Calu3 (cell line): ENCODE measurements at regions not wholly inside any gene's neighbourhood (a gene's known extent, or its start where the extent isn't known, plus 50 kb on each side); places are given as distances from the start of the nearest gene placed in this dataset.
"Not testable (repeated sequence)": the region's sequence is repeated elsewhere in the genome, so short reads cannot be mapped to it uniquely, and the experiment has no call there.

Source experiments
- BruUV-seq: library from RNA; stranded (reverse); fragments of 400-500 nt; replicated peaks from 2 replicates; lab custom pipeline; 2021; lab: Mats Ljungman, UMichigan
- CTCF ChIA-PET: fragments of 300-600 bp; sonication (Branson Sonifier 250); formaldehyde crosslinking; loops from one replicate; lab custom pipeline; 2022; ENCODE audit warnings: antibody characterized with exemption; lab: Charles Lee
- DNase-seq: peaks from one replicate; pipeline ENCODE4 v3.0.0; 2022
- H3K27ac Mint-ChIP-seq: one replicate; pipeline ENCODE4 v1.8.0; 2022; ENCODE audit warnings: mixed read lengths; ENCODE audit not compliant: unreplicated experiment
- H3K27me3 Mint-ChIP-seq: one replicate; pipeline ENCODE4 v1.8.0; 2022; ENCODE audit warnings: mixed read lengths; ENCODE audit not compliant: unreplicated experiment
- H3K36me3 Mint-ChIP-seq: one replicate; pipeline ENCODE4 v1.8.0; 2022; ENCODE audit warnings: mild to moderate bottlenecking, moderate library complexity, mixed read lengths; ENCODE audit not compliant: insufficient read depth, unreplicated experiment
- H3K4me1 Mint-ChIP-seq: one replicate; pipeline ENCODE4 v1.8.0; 2022; ENCODE audit warnings: mild to moderate bottlenecking, low read depth, mixed read lengths; ENCODE audit not compliant: unreplicated experiment
- H3K4me3 Mint-ChIP-seq: one replicate; pipeline ENCODE4 v1.8.0; 2022; ENCODE audit warnings: mild to moderate bottlenecking, low read depth, moderate library complexity, mixed read lengths; ENCODE audit not compliant: unreplicated experiment
- H3K9me3 Mint-ChIP-seq: one replicate; pipeline ENCODE4 v1.8.0; 2022; ENCODE audit warnings: low read depth, mixed read lengths; ENCODE audit not compliant: unreplicated experiment
- intact Hi-C: fragments of 100-400 bp; cut with micrococcal nuclease; formaldehyde crosslinking; loops from one replicate; pipeline ENCODE4 v1.10.0; 2022; ENCODE audit not compliant: unreplicated experiment

DNA sequence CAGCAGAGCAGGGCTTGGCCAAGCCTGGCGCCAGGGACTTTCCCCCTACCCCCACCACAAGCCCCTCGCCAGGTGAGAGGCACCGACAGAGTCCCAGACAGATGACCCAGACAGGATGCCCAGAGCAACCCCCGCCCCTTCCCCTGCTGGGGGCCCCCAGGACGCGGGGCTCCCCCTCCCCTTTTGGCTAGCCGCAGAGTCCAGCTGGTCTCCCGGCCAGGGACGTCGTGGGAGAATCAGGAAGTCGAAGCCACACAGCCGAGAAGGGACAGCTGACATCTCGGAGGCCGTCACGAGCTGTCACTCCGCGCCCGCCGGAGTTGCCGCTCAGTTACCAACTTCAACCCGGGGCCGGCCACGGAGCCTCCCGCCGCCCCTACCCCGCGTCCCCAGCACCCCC lies 84.6 kb upstream of the FRG2C start:
- H3K27me3 Mint-ChIP-seq, H3K9me3 Mint-ChIP-seq, intact Hi-C loops, H3K36me3 Mint-ChIP-seq, DNase-seq, BruUV-seq, H3K4me1 Mint-ChIP-seq, H3K27ac Mint-ChIP-seq, CTCF ChIA-PET: not testable (repeated sequence)
- peak overlapping the region; percentile 12 for H3K4me3 Mint-ChIP-seq

DNA sequence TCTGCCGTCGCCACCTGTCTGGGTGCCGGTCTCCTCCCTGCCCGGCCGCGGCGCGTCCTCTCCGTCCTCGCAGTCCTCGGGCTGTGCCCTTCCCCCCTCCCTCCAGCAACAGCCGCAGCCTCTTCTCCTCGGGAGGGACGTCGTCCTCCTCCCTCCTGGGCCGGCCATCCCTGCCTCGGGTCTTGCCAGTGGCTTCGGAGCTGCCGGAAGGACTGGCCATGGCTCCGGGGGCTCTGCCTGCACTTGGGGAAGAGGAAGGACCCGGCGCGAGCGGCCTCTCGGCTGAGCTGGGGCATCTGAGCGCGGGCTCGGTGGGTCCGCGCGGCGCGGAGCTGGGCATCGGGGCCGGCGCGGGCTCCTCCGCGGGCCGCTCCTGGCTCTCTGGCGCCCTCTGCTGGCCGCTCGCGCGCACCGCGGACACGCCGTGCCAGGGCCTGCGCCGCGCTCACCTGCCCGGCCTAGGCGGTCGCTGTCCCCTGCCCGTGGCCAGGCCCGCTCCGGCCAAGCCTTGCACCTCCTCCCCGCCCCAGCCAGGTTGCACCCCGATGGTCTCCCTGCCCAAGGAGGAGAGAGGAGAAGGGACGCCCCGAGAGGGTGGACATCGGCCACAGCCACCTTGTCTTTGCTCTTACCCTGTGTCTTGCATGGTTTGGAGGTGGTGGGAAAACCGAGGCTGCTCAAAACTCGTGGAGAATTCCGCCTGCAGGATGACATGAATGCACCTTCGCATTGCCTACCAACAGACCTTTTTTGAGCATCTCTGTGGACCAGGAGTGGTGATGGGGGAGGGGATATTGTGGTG lies 83.9 kb upstream of the FRG2C start:
- H3K36me3 Mint-ChIP-seq, H3K27me3 Mint-ChIP-seq, BruUV-seq, CTCF ChIA-PET, H3K4me1 Mint-ChIP-seq, H3K9me3 Mint-ChIP-seq, H3K27ac Mint-ChIP-seq, intact Hi-C loops: not testable (repeated sequence)
- DNase-seq = peak; percentile 40
- peak overlapping the region; percentile 12 for H3K4me3 Mint-ChIP-seq

DNA sequence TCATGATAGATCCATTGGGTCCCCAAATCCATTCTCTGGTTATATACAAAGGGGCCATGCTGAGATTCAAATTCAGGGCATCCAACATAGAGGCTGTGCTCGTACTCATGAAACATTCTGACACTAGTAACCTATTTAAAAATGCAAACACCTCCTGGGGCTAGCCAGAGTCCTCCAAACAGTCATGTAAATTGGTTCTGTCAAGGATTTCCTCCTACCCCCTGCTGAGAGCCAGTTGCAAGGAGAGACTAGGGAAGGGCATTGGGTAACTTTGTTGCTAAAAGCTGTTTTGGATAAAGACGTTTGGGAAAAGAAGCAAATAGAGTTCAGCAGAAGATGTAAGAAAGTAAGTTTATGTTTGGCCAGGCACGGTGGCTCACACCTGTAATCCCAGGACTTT lies 81.6 kb upstream of the FRG2C start:
- intact Hi-C loops, H3K9me3 Mint-ChIP-seq, BruUV-seq, CTCF ChIA-PET, H3K4me1 Mint-ChIP-seq, H3K4me3 Mint-ChIP-seq, H3K27me3 Mint-ChIP-seq, H3K36me3 Mint-ChIP-seq, H3K27ac Mint-ChIP-seq, DNase-seq: not testable (repeated sequence)

DNA sequence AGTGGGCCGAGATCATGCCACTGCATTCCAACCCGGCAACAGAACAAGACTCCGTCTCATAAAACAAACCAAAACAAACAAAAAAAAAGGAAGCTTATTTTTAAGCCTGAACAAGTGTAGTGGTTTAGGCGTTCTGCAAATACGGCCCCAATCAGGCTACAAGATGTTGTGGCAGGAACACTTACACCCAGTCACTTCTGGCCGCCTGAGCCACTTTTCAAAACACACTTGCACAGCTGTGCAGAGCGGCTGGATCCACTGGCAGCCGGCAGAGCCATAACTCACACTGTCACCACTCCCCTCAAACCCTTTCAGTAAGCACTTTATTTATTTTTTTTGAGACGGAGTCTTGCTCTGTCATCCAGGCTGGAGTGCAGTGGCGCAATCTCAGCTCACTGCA lies 81.0 kb upstream of the FRG2C start:
- BruUV-seq, H3K9me3 Mint-ChIP-seq, DNase-seq, H3K27me3 Mint-ChIP-seq, CTCF ChIA-PET, H3K4me1 Mint-ChIP-seq, H3K4me3 Mint-ChIP-seq, intact Hi-C loops, H3K36me3 Mint-ChIP-seq, H3K27ac Mint-ChIP-seq: not testable (repeated sequence)

DNA sequence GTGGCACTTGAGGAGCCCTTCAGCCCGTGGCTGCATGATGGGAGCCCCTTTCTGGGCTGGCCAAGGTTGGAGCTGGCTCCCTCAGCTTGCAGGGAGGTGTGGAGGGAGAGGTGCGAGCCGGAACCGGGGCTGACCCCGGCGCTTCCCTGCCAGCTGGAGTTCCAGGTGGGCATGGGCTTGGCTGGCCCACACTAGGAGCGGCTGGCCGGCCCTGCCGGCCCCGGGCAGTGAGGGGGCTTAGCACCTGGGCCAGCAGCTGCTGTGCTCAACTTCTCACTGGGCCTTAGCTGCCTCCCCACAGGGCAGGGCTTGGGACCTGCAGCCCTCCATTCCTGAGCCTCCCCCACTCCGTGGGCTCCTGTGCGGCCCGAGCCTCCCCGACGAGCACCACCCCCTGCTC lies 76.4 kb upstream of the FRG2C start:
- H3K4me1 Mint-ChIP-seq, H3K4me3 Mint-ChIP-seq, H3K27ac Mint-ChIP-seq, CTCF ChIA-PET, BruUV-seq, H3K36me3 Mint-ChIP-seq, intact Hi-C loops, DNase-seq, H3K9me3 Mint-ChIP-seq, H3K27me3 Mint-ChIP-seq: not testable (repeated sequence)

DNA sequence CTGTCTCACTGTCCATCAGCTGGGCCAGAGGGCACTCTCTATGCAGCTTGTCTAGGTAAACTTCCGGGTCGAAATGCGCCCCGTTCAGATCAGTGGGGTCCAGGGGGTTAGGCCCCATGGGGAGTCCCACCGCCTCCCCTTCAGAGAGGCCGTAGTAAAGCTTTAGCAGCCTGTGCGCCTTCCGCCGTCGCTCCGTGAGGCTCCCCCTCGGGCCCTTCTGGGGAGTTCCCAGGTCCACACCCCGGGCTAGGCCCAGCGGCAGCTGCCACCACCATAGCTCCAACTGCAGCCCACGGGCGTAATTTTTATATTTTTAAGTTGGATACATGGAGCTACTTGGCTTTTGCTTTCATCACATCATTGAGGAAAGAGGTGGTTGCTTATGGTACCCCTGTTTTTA lies 73.7 kb upstream of the FRG2C start:
- CTCF ChIA-PET, BruUV-seq: not testable (repeated sequence)

DNA sequence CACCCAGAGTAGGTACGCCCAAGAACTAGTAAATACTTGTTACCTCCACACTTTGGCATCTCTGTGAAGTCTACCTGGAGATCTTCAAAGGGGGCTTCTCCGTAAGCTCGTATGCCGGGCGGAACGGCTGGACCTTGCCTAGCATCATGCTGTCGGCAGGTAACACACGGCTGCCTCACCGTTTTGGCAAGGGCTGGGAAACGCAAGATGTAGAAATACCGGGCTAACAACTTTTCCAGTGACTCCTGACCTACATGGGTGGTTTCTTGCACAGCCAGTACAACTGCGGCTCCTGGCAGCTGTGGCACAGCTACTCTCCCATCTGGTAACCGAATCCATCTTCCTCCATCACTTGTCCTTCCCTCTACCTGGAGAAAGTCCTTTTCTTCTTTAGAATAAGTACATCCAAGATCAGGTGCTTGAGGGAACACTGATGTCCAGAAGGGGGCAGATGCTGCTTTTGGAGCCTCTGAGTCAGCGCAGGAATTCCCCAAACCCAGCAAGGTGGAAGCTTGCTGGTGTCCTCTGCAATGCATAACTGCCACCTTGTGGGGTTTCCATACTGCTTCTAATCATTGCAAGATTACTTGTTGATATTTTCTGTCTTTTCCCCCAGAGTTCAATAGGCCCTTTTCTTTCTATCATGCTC lies 59.7 kb upstream of the FRG2C start:
- H3K4me3 Mint-ChIP-seq, BruUV-seq, intact Hi-C loops, H3K4me1 Mint-ChIP-seq, DNase-seq, H3K27ac Mint-ChIP-seq, H3K9me3 Mint-ChIP-seq, H3K27me3 Mint-ChIP-seq, H3K36me3 Mint-ChIP-seq, CTCF ChIA-PET: not testable (repeated sequence)

More for the DNA sequence above, 73.7 kb upstream of the FRG2C start:
- H3K9me3 Mint-ChIP-seq, H3K4me1 Mint-ChIP-seq, H3K27ac Mint-ChIP-seq, H3K27me3 Mint-ChIP-seq, H3K4me3 Mint-ChIP-seq, H3K36me3 Mint-ChIP-seq, DNase-seq, intact Hi-C loops: not testable (repeated sequence)

DNA sequence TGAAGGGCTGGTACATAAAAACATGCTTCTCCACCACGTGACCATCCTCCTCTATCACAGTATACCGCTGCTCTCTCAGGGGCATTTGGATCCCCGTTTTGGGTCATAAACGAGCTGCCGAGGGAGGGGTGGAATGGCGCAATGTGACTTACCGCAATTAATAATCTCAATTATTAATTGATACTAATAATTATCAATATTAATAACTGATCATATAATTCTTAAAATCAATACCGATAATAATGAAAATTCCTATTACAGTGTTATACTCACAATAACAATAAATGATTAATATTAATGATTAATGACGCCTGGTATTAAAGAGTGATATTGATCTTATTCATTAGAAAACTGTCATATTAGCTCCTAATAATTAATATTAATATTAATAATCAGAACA lies 56.1 kb upstream of the FRG2C start:
- DNase-seq, H3K27ac Mint-ChIP-seq, BruUV-seq, intact Hi-C loops, H3K4me3 Mint-ChIP-seq, H3K36me3 Mint-ChIP-seq, H3K27me3 Mint-ChIP-seq, H3K9me3 Mint-ChIP-seq, H3K4me1 Mint-ChIP-seq, CTCF ChIA-PET: not testable (repeated sequence)

DNA sequence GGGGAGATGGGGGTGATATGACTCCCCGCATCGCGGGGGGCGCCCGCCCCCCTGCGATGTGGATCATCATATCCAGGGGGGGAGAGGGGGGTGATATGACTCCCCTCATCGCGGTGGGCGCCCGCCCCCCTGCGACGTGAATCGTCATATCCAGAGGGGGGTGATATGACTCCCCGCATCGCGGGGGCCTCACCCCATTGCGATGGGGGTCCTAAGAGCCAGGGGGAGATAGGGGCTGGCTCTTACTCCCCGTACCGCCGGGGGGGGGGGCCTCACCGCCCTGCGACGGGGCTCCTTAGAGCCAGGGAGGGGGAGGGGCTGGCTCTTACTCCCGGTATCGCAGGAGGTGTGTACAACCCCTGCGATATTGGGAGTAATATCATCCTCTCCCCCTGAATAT lies 54.5 kb upstream of the FRG2C start:
- H3K36me3 Mint-ChIP-seq, H3K9me3 Mint-ChIP-seq, H3K4me1 Mint-ChIP-seq, DNase-seq, H3K27ac Mint-ChIP-seq, H3K27me3 Mint-ChIP-seq, intact Hi-C loops, BruUV-seq, CTCF ChIA-PET, H3K4me3 Mint-ChIP-seq: not testable (repeated sequence)
